ENCODE measurements at regions not wholly inside any gene's neighbourhood (a gene's known extent, or its start where the extent isn't known, plus 50 kb on each side); places are given as distances from the start of the nearest gene placed in this dataset.
A peak's percentile ranks its signal among the peaks of the same experiment; 100 is the strongest.

- FAIRE-seq: no peak
Observed at GRCh38 chr13:40026174-40026585, 370.7 kb downstream of the COG6 start.

GRCh38 chr13:40026741-40027140 is 371.3 kb downstream of the COG6 start:
- Histone ChIP-seq H3K36me3 (ENCODE audit: insufficient read depth, low read length) (no peaks in the 10 kb centered on the region), H3K79me2 (ENCODE audit: insufficient read depth, low read length) (no peaks in the 10 kb centered on the region), H3K4me2 (ENCODE audit: low read length) (no peak overlapping the region), H3K4me1 (ENCODE audit: insufficient read depth, low read length) (peaks cover 9% of the 10 kb centered on the region), H2AFZ (ENCODE audit: low read depth, low read length) (no peak overlapping the region), H3K9ac (ENCODE audit: low read length) (no peak overlapping the region), H3K4me3 (ENCODE audit: insufficient read depth, low read depth, low read length) (no peak overlapping the region), H4K20me1 (ENCODE audit: insufficient read depth, low read length) (no peaks in the 10 kb centered on the region), H3K27me3 (ENCODE audit: insufficient read depth, low read length) (no peaks in the 10 kb centered on the region), H3K9me3 (ENCODE audit: insufficient read depth, low read depth, low read length) (no peaks in the 10 kb centered on the region), H3K27ac (ENCODE audit: low read depth, low read length) (no peak overlapping the region)
- H3K9me3 Mint-ChIP-seq (ENCODE audit: unreplicated experiment): no peaks in the 10 kb centered on the region
- peaks cover 43% of the 10 kb centered on the region for H3K4me1 Mint-ChIP-seq (ENCODE audit: low read depth, unreplicated experiment)
- H3K27ac Mint-ChIP-seq (ENCODE audit: unreplicated experiment): peak overlapping the region; percentile 77
- FAIRE-seq (no peak), DNase-seq (ENCODE audit: low read depth) (no peak)
- H3K4me3 Mint-ChIP-seq (ENCODE audit: unreplicated experiment): no peak overlapping the region
- H3K36me3 Mint-ChIP-seq (ENCODE audit: low read depth, unreplicated experiment): no peaks in the 10 kb centered on the region
- H3K27me3 Mint-ChIP-seq (ENCODE audit: low read depth, unreplicated experiment): no peaks in the 10 kb centered on the region
- TF ChIP-seq EZH2 (IDR thresholded peaks at IDR 0.05; ENCODE audit: insufficient read depth, low read length): no peak
- no peak for TF ChIP-seq CTCF (IDR thresholded peaks at IDR 0.05; ENCODE audit: insufficient read depth, low read depth, low read length)

More at GRCh38 chr13:40026174-40026585, 370.7 kb downstream of the COG6 start:
- Histone ChIP-seq H3K27me3 (ENCODE audit: insufficient read depth, low read length) (no peaks in the 10 kb centered on the region), H3K4me3 (ENCODE audit: insufficient read depth, low read depth, low read length) (no peak overlapping the region), H3K9me3 (ENCODE audit: insufficient read depth, low read depth, low read length) (no peaks in the 10 kb centered on the region), H3K4me2 (ENCODE audit: low read length) (no peak overlapping the region), H3K36me3 (ENCODE audit: insufficient read depth, low read length) (no peaks in the 10 kb centered on the region), H3K27ac (ENCODE audit: low read depth, low read length) (no peak overlapping the region), H3K4me1 (ENCODE audit: insufficient read depth, low read length) (peaks cover 5% of the 10 kb centered on the region), H4K20me1 (ENCODE audit: insufficient read depth, low read length) (no peaks in the 10 kb centered on the region), H2AFZ (ENCODE audit: low read depth, low read length) (no peak overlapping the region), H3K9ac (ENCODE audit: low read length) (no peak overlapping the region), H3K79me2 (ENCODE audit: insufficient read depth, low read length) (no peaks in the 10 kb centered on the region)
- peak; percentile 75 for DNase-seq (ENCODE audit: low read depth)
- H3K27me3 Mint-ChIP-seq (ENCODE audit: low read depth, unreplicated experiment): no peaks in the 10 kb centered on the region
- peaks cover 40% of the 10 kb centered on the region for H3K4me1 Mint-ChIP-seq (ENCODE audit: low read depth, unreplicated experiment)
- H3K27ac Mint-ChIP-seq (ENCODE audit: unreplicated experiment): peak overlapping the region; percentile 55
- H3K4me3 Mint-ChIP-seq (ENCODE audit: unreplicated experiment): no peak overlapping the region
- H3K36me3 Mint-ChIP-seq (ENCODE audit: low read depth, unreplicated experiment): no peaks in the 10 kb centered on the region
- TF ChIP-seq CTCF (IDR thresholded peaks at IDR 0.05; ENCODE audit: insufficient read depth, low read depth, low read length) (no peak), EZH2 (IDR thresholded peaks at IDR 0.05; ENCODE audit: insufficient read depth, low read length) (no peak)
- H3K9me3 Mint-ChIP-seq (ENCODE audit: unreplicated experiment): no peaks in the 10 kb centered on the region

- DNase-seq (ENCODE audit: low read depth) (no peak), FAIRE-seq (no peak)
- H3K4me1 ChIP-seq (ENCODE audit: insufficient read depth, low read length): peaks cover 9% of the 10 kb centered on the region
- no peak for TF ChIP-seq EZH2 (IDR thresholded peaks at IDR 0.05; ENCODE audit: insufficient read depth, low read length)
- TF ChIP-seq CTCF (IDR thresholded peaks at IDR 0.05; ENCODE audit: insufficient read depth, low read depth, low read length): no peak
- peaks cover 43% of the 10 kb centered on the region for H3K4me1 Mint-ChIP-seq (ENCODE audit: low read depth, unreplicated experiment)
- H3K4me3 Mint-ChIP-seq (ENCODE audit: unreplicated experiment): no peak overlapping the region
- H3K9ac ChIP-seq (ENCODE audit: low read length): no peak overlapping the region
- H3K27me3 ChIP-seq (ENCODE audit: insufficient read depth, low read length): no peaks in the 10 kb centered on the region
- no peaks in the 10 kb centered on the region for H3K36me3 Mint-ChIP-seq (ENCODE audit: low read depth, unreplicated experiment)
- H3K36me3 ChIP-seq (ENCODE audit: insufficient read depth, low read length): no peaks in the 10 kb centered on the region
- H3K4me2 ChIP-seq (ENCODE audit: low read length): no peak overlapping the region
- no peaks in the 10 kb centered on the region for H4K20me1 ChIP-seq (ENCODE audit: insufficient read depth, low read length)
- no peaks in the 10 kb centered on the region for H3K9me3 ChIP-seq (ENCODE audit: insufficient read depth, low read depth, low read length)
- no peaks in the 10 kb centered on the region for H3K9me3 Mint-ChIP-seq (ENCODE audit: unreplicated experiment)
- no peak overlapping the region for H3K27ac ChIP-seq (ENCODE audit: low read depth, low read length)
- no peak overlapping the region for H2AFZ ChIP-seq (ENCODE audit: low read depth, low read length)
- H3K79me2 ChIP-seq (ENCODE audit: insufficient read depth, low read length): no peaks in the 10 kb centered on the region
- no peak overlapping the region for H3K4me3 ChIP-seq (ENCODE audit: insufficient read depth, low read depth, low read length)
- H3K27ac Mint-ChIP-seq (ENCODE audit: unreplicated experiment): no peak overlapping the region
- H3K27me3 Mint-ChIP-seq (ENCODE audit: low read depth, unreplicated experiment): no peaks in the 10 kb centered on the region
Observed at GRCh38 chr13:40028446-40028845, 373.0 kb downstream of the COG6 start.

Data from astrocyte (in vitro differentiated cells and primary cell).